ENCODE measurements at regions not wholly inside any gene's neighbourhood (a gene's known extent, or its start where the extent isn't known, plus 50 kb on each side); places are given as distances from the start of the nearest gene placed in this dataset.

GRCh38 chr6:164178679-164179332 is 764.3 kb downstream of the QKI start:
- no peak for DNase-seq (ENCODE audit: extremely low read depth, insufficient read length)
- no peak for TF ChIP-seq CTCF (IDR thresholded peaks at IDR 0.05; ENCODE audit: insufficient read depth, low read length, poor library complexity, severe bottlenecking)
- no peaks in the 10 kb centered on the region for H3K36me3 ChIP-seq (ENCODE audit: control insufficient read depth, insufficient read depth, low read length)
- H3K27me3 ChIP-seq (replicated peaks; ENCODE audit: control insufficient read depth, insufficient read depth, low read length), result no peaks in the 10 kb centered on the region; the same call in 1 of the 2 replicates
- no peak overlapping the region for H3K4me3 ChIP-seq (replicated peaks; ENCODE audit: low read depth, low read length)

GRCh38 chr6:164169355-164169754 is 754.8 kb downstream of the QKI start:
- Histone ChIP-seq H3K36me3 (ENCODE audit: control insufficient read depth, insufficient read depth, low read length) (no peaks in the 10 kb centered on the region), H3K27me3 (replicated peaks; ENCODE audit: control insufficient read depth, insufficient read depth, low read length) (no peaks in the 10 kb centered on the region), H3K4me3 (replicated peaks; ENCODE audit: low read depth, low read length) (no peak overlapping the region)
- no peak for DNase-seq (ENCODE audit: extremely low read depth, insufficient read length)
- TF ChIP-seq CTCF (IDR thresholded peaks at IDR 0.05; ENCODE audit: insufficient read depth, low read length, poor library complexity, severe bottlenecking), result no peak

- H3K36me3 ChIP-seq (ENCODE audit: control insufficient read depth, insufficient read depth, low read length), result no peaks in the 10 kb centered on the region
- no peak for TF ChIP-seq CTCF (IDR thresholded peaks at IDR 0.05; ENCODE audit: insufficient read depth, low read length, poor library complexity, severe bottlenecking)
- no peaks in the 10 kb centered on the region for H3K27me3 ChIP-seq (replicated peaks; ENCODE audit: control insufficient read depth, insufficient read depth, low read length)
- no peak overlapping the region for H3K4me3 ChIP-seq (replicated peaks; ENCODE audit: low read depth, low read length)
- no peak for DNase-seq (ENCODE audit: extremely low read depth, insufficient read length)
These were observed 754.1 kb downstream of the QKI start for GRCh38 chr6:164168595-164168994.

- no peak for TF ChIP-seq CTCF (IDR thresholded peaks at IDR 0.05; ENCODE audit: insufficient read depth, low read length, poor library complexity, severe bottlenecking)
- Histone ChIP-seq H3K27me3 (replicated peaks; ENCODE audit: control insufficient read depth, insufficient read depth, low read length) (no peaks in the 10 kb centered on the region), H3K4me3 (replicated peaks; ENCODE audit: low read depth, low read length) (no peak overlapping the region), H3K36me3 (ENCODE audit: control insufficient read depth, insufficient read depth, low read length) (no peaks in the 10 kb centered on the region)
- no peak for DNase-seq (ENCODE audit: extremely low read depth, insufficient read length)
These were observed 753.4 kb downstream of the QKI start for GRCh38 chr6:164167873-164168405.

- TF ChIP-seq CTCF (IDR thresholded peaks at IDR 0.05; ENCODE audit: insufficient read depth, low read length, poor library complexity, severe bottlenecking), result no peak
- Histone ChIP-seq H3K27me3 (replicated peaks; ENCODE audit: control insufficient read depth, insufficient read depth, low read length) (no peaks in the 10 kb centered on the region), H3K4me3 (replicated peaks; ENCODE audit: low read depth, low read length) (no peak overlapping the region), H3K36me3 (ENCODE audit: control insufficient read depth, insufficient read depth, low read length) (no peaks in the 10 kb centered on the region)
- DNase-seq (ENCODE audit: extremely low read depth, insufficient read length), result no peak
These were observed 752.5 kb downstream of the QKI start for GRCh38 chr6:164166996-164167395.

Data from GM06990 (cell line).